K562 (cell line): ENCODE measurements at regions not wholly inside any gene's neighbourhood (a gene's known extent, or its start where the extent isn't known, plus 50 kb on each side); places are given as distances from the start of the nearest gene placed in this dataset.

ENCODE experiments used
- CEBPB ChIP-seq: fragments of 450-650 bp; IDR thresholded peaks from 2 replicates; pipeline ENCODE4 v1.6.1; 2016; ENCODE audit warnings: missing genetic modification characterization, missing compliant biosample characterization
- CHD1 ChIP-seq: fragments of 200-600 bp; sonication (generic); IDR thresholded peaks from one replicate; pipeline ENCODE4 v1.6.1; 2012; ENCODE audit warnings: mild to moderate bottlenecking, moderate library complexity, low read length, inconsistent platforms
- CTBP1 ChIP-seq: fragments of 450-650 bp; IDR thresholded peaks from 2 replicates; pipeline ENCODE4 v1.6.1; 2016; ENCODE audit warnings: borderline replicate concordance
- CTCF ChIP-seq, 3 experiments: IDR thresholded peaks in 2 of 3; conservative IDR thresholded peaks in 1 of 3; 2 replicates each; pipeline ENCODE4 v1.5.1; 2011 to 2012; ENCODE audit warnings: low read length in 3 of 3, mild to moderate bottlenecking in 3 of 3, control low read depth in 2 of 3, improper control_type of control experiment in 1 of 3, inconsistent platforms in 1 of 3, low read depth in 1 of 3, mixed read lengths in 1 of 3, moderate library complexity in 1 of 3; ENCODE audit not compliant: insufficient read depth in 2 of 3
- ESRRA ChIP-seq: fragments of 450-650 bp; IDR thresholded peaks from 2 replicates; pipeline ENCODE4 v1.6.1; 2014; ENCODE audit warnings: low read depth, mild to moderate bottlenecking, moderate library complexity, borderline replicate concordance
- KLF13 ChIP-seq: fragments of 450-650 bp; IDR thresholded peaks from 2 replicates; pipeline ENCODE4 v1.6.1; 2016; ENCODE audit warnings: missing genetic modification characterization, low read depth, mild to moderate bottlenecking, missing compliant biosample characterization, moderate library complexity, borderline replicate concordance
- NFYB ChIP-seq: IDR thresholded peaks from 2 replicates; pipeline ENCODE4 v1.6.1; 2011; ENCODE audit warnings: mild to moderate bottlenecking, moderate library complexity; ENCODE audit not compliant: insufficient read length; ENCODE audit errors: extremely low read depth
- SMARCA5 ChIP-seq: fragments of 450-650 bp; IDR thresholded peaks from 2 replicates; pipeline ENCODE4 v1.6.1; 2016
- SP1 ChIP-seq: sonication (generic); formaldehyde crosslinking; IDR thresholded peaks from 2 replicates; pipeline ENCODE4 v1.8.1; 2022; ENCODE audit warnings: mild to moderate bottlenecking, missing genetic modification reagents
- WHSC1 ChIP-seq: IDR thresholded peaks from one replicate; pipeline ENCODE4 v1.6.1; 2012; ENCODE audit warnings: low read length, control low read depth, inconsistent platforms
- ZZZ3 ChIP-seq: fragments of 450-650 bp; IDR thresholded peaks from 2 replicates; pipeline ENCODE4 v1.6.1; 2016; ENCODE audit warnings: antibody characterized with exemption, mild to moderate bottlenecking, moderate library complexity
- TF ChIP-seq, protein P1 (sequence below): fragments of 250-450 bp; sonication (Bioruptor Pico); IDR thresholded peaks from 2 replicates; pipeline ENCODE4 v1.8.0; 2021; ENCODE audit warnings: moderate library complexity, mild to moderate bottlenecking, inconsistent platforms
- TF ChIP-seq, protein P2 (sequence below): fragments of 450-650 bp; IDR thresholded peaks from 2 replicates; pipeline ENCODE4 v1.6.1; 2018; ENCODE audit not compliant: partially characterized antibody

GRCh38 chr9:87446527-87446926 lies 51.1 kb upstream of the DAPK1 start:
- TF ChIP-seq KLF13 (tag) = no peak
- TF ChIP-seq CTCF (IDR thresholded peaks at IDR 0.05 in 2 of 3, conservative IDR thresholded peaks at IDR 0.05 in 1 of 3; ENCODE audit: insufficient read depth in 2 of 3, low read depth in 1 of 3, low read length in 3 of 3) = no peak
- no peak for TF ChIP-seq NFYB
- TF ChIP-seq, protein P1, sequence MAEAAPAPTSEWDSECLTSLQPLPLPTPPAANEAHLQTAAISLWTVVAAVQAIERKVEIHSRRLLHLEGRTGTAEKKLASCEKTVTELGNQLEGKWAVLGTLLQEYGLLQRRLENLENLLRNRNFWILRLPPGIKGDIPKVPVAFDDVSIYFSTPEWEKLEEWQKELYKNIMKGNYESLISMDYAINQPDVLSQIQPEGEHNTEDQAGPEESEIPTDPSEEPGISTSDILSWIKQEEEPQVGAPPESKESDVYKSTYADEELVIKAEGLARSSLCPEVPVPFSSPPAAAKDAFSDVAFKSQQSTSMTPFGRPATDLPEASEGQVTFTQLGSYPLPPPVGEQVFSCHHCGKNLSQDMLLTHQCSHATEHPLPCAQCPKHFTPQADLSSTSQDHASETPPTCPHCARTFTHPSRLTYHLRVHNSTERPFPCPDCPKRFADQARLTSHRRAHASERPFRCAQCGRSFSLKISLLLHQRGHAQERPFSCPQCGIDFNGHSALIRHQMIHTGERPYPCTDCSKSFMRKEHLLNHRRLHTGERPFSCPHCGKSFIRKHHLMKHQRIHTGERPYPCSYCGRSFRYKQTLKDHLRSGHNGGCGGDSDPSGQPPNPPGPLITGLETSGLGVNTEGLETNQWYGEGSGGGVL (CRISPR knock-in tag) = no peak
- no peak for TF ChIP-seq ESRRA
- TF ChIP-seq WHSC1 = no peak
- TF ChIP-seq SP1 (CRISPR knock-in tag) = no peak
- TF ChIP-seq SMARCA5 = no peak
- no peak for TF ChIP-seq CTBP1
- no peak for TF ChIP-seq ZZZ3
- TF ChIP-seq, protein P2, sequence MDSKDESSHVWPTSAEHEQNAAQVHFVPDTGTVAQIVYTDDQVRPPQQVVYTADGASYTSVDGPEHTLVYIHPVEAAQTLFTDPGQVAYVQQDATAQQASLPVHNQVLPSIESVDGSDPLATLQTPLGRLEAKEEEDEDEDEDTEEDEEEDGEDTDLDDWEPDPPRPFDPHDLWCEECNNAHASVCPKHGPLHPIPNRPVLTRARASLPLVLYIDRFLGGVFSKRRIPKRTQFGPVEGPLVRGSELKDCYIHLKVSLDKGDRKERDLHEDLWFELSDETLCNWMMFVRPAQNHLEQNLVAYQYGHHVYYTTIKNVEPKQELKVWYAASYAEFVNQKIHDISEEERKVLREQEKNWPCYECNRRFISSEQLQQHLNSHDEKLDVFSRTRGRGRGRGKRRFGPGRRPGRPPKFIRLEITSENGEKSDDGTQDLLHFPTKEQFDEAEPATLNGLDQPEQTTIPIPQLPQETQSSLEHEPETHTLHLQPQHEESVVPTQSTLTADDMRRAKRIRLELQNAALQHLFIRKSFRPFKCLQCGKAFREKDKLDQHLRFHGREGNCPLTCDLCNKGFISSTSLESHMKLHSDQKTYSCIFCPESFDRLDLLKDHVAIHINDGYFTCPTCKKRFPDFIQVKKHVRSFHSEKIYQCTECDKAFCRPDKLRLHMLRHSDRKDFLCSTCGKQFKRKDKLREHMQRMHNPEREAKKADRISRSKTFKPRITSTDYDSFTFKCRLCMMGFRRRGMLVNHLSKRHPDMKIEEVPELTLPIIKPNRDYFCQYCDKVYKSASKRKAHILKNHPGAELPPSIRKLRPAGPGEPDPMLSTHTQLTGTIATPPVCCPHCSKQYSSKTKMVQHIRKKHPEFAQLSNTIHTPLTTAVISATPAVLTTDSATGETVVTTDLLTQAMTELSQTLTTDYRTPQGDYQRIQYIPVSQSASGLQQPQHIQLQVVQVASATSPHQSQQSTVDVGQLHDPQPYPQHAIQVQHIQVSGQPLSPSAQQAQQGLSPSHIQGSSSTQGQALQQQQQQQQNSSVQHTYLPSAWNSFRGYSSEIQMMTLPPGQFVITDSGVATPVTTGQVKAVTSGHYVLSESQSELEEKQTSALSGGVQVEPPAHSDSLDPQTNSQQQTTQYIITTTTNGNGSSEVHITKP = no peak
- no peak for TF ChIP-seq CEBPB
- no peak for TF ChIP-seq CHD1
